Mucosa of descending colon (tissue), 3 donors: ENCODE measurements at regions not wholly inside any gene's neighbourhood (a gene's known extent, or its start where the extent isn't known, plus 50 kb on each side); places are given as distances from the start of the nearest gene placed in this dataset.

Source experiments
- ATAC-seq: fragments of 200-7000 bp; cut with Tn5 transposase; one replicate; pipeline ENCODE4 v1.9.1; 2020; ENCODE audit warnings: mild to moderate bottlenecking, moderate library complexity
- DNase-seq, 3 donors: peaks; one replicate each; pipeline ENCODE4 v3.0.0-alpha.2; 2020
- H3K36me3 ChIP-seq: fragments of 200-600 bp; one replicate; pipeline ENCODE4 v1.8.0; 2021; ENCODE audit warnings: low read depth, mild to moderate bottlenecking
- H3K4me1 ChIP-seq: fragments of 200-600 bp; one replicate; pipeline ENCODE4 v1.8.0; 2021; ENCODE audit warnings: low read depth, mild to moderate bottlenecking
- H3K4me3 ChIP-seq: fragments of 200-600 bp; one replicate; pipeline ENCODE4 v1.8.0; 2021; ENCODE audit warnings: mild to moderate bottlenecking
- H3K9me3 ChIP-seq: fragments of 200-600 bp; one replicate; pipeline ENCODE4 v1.8.0; 2021; ENCODE audit warnings: mild to moderate bottlenecking
- intact Hi-C, 2 donors: fragments of 100-400 bp; cut with DNase I in 1 of 2; cut with micrococcal nuclease in 1 of 2; formaldehyde crosslinking; loops; one replicate each; pipeline versions ENCODE4 v1.11.0 to v1.11.1; 2022; cut with DNase I, micrococcal nuclease
- TF ChIP-seq, protein P1 (sequence below): fragments of 200-600 bp; IDR thresholded peaks from one replicate; pipeline ENCODE4 v1.8.0; 2022; ENCODE audit warnings: antibody characterized with exemption, mild to moderate bottlenecking
- donor health status: DM: no; HTN: no; CAD: no; lungs with moderate emphysema.
- donor health status: DM: no; HTN: no; CAD: no.
- donor health status: DM: no; HTN: yes; CAD: no.

- no peaks in the 10 kb centered on the region for H3K4me1 ChIP-seq
- DNase-seq (no peak), ATAC-seq (no peak)
- intact Hi-C loops, result no loop called here
- H3K4me3 ChIP-seq, result no peak overlapping the region
- TF ChIP-seq, protein P1, sequence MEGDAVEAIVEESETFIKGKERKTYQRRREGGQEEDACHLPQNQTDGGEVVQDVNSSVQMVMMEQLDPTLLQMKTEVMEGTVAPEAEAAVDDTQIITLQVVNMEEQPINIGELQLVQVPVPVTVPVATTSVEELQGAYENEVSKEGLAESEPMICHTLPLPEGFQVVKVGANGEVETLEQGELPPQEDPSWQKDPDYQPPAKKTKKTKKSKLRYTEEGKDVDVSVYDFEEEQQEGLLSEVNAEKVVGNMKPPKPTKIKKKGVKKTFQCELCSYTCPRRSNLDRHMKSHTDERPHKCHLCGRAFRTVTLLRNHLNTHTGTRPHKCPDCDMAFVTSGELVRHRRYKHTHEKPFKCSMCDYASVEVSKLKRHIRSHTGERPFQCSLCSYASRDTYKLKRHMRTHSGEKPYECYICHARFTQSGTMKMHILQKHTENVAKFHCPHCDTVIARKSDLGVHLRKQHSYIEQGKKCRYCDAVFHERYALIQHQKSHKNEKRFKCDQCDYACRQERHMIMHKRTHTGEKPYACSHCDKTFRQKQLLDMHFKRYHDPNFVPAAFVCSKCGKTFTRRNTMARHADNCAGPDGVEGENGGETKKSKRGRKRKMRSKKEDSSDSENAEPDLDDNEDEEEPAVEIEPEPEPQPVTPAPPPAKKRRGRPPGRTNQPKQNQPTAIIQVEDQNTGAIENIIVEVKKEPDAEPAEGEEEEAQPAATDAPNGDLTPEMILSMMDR, result no peak
- no peaks in the 10 kb centered on the region for H3K9me3 ChIP-seq
- no peaks in the 10 kb centered on the region for H3K36me3 ChIP-seq
Observed at GRCh38 chr2:6219906-6220305, 527.7 kb downstream of the SOX11 start.

- no peaks in the 10 kb centered on the region for H3K9me3 ChIP-seq
- no peaks in the 10 kb centered on the region for H3K4me1 ChIP-seq
- H3K4me3 ChIP-seq, result no peak overlapping the region
- TF ChIP-seq, protein P1, result no peak
- DNase-seq, result no peak
- ATAC-seq, result no peak
- intact Hi-C loops, result no loop called here
- no peaks in the 10 kb centered on the region for H3K36me3 ChIP-seq
Observed at GRCh38 chr2:6222296-6222695, 530.1 kb downstream of the SOX11 start.

DNA sequence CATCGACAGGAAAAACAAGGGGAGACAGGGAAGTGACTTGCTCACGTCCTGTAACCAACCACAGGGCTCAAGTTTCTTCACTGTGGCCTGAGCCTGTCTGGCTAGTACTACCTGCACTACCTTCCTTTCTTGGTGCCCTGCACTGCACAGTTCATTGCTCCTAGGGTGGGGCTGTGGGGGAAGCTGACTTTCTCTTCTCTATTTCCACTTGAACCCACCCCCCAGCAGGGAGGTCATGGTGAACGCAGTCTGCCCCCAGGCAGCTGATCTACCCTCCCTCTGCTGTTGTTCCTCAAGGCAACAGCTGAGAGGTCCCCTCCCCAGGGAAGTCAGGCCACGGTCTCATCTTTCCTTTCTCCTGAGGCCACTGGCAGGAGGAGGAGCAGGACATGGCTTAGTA is 532.1 kb downstream of the SOX11 start:
- no peaks in the 10 kb centered on the region for H3K4me1 ChIP-seq
- H3K36me3 ChIP-seq, result no peaks in the 10 kb centered on the region
- ATAC-seq (peak; percentile 40), DNase-seq (no peak)
- intact Hi-C loops, result no loop called here
- TF ChIP-seq, protein P1, result no peak
- no peaks in the 10 kb centered on the region for H3K9me3 ChIP-seq
- H3K4me3 ChIP-seq, result no peak overlapping the region

DNA sequence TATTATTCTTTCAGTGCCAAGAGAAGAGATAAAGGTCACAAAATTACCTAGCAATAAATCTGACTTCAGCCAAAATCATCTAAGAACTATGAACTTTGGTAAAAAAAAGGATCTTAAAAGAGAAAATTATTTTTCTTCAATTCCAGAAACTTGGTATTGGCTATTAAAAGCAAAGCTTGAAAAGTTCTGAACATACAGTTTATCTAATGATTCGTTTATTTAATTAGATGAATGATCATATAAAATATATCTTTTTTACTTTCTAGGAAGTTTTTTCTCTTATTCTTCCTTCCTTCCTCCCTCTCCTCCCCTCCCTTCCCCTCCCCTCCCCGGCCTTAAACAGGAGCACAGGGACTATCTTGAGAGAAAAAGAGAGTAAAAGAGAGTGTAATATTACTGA is 536.1 kb downstream of the SOX11 start:
- DNase-seq (no peak), ATAC-seq (no peak)
- Histone ChIP-seq H3K4me3 (no peak overlapping the region), H3K36me3 (no peaks in the 10 kb centered on the region), H3K9me3 (no peaks in the 10 kb centered on the region), H3K4me1 (no peaks in the 10 kb centered on the region)
- intact Hi-C loops, result no loop called here
- TF ChIP-seq, protein P1, result no peak

GRCh38 chr2:6231166-6231565 is 539.0 kb downstream of the SOX11 start:
- Histone ChIP-seq H3K36me3 (no peaks in the 10 kb centered on the region), H3K4me1 (no peaks in the 10 kb centered on the region), H3K4me3 (no peak overlapping the region), H3K9me3 (no peaks in the 10 kb centered on the region)
- intact Hi-C loops, result no loop called here
- DNase-seq (no peak), ATAC-seq (no peak)
- TF ChIP-seq, protein P1, result no peak

DNA sequence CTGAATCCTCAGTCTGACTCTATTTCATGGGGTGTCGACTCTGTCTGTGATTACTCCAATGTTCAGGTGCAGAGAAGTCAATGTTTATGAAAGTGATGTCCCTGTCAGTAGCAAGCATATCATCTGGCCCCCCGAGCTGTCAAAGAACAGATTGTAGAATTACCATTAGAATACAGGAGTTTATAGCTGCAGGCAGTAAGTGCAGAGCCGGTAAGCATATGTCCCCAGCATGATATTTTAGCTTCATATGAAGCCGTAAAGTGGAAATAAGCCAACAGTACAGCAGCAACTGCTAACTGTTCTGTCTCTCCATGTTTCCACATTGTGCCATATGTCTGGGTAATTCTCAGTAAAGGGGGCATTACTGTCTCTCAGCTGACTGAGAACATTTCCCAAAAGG is 541.8 kb downstream of the SOX11 start:
- intact Hi-C loops, result no loop called here
- ATAC-seq (no peak), DNase-seq (no peak)
- Histone ChIP-seq H3K4me3 (no peak overlapping the region), H3K4me1 (no peaks in the 10 kb centered on the region), H3K36me3 (no peaks in the 10 kb centered on the region), H3K9me3 (no peaks in the 10 kb centered on the region)
- TF ChIP-seq, protein P1, result no peak
